Panc1 (cell line): ENCODE measurements at regions not wholly inside any gene's neighbourhood (a gene's known extent, or its start where the extent isn't known, plus 50 kb on each side); places are given as distances from the start of the nearest gene placed in this dataset.

Experiments
- POLR2AphosphoS5 ChIP-seq: IDR thresholded peaks from 2 replicates; pipeline ENCODE4 v1.6.1; 2012; ENCODE audit warnings: mild to moderate bottlenecking, low read depth, low read length, moderate library complexity
- SIN3A ChIP-seq: IDR thresholded peaks from 2 replicates; pipeline ENCODE4 v1.6.1; 2012; ENCODE audit warnings: low read depth, mild to moderate bottlenecking, low read length, moderate library complexity, borderline replicate concordance; ENCODE audit not compliant: insufficient read depth
- TF ChIP-seq, protein P1 (sequence below): fragments of 450-650 bp; IDR thresholded peaks from 2 replicates; pipeline ENCODE4 v1.5.1; 2017; ENCODE audit warnings: mild to moderate bottlenecking

DNA sequence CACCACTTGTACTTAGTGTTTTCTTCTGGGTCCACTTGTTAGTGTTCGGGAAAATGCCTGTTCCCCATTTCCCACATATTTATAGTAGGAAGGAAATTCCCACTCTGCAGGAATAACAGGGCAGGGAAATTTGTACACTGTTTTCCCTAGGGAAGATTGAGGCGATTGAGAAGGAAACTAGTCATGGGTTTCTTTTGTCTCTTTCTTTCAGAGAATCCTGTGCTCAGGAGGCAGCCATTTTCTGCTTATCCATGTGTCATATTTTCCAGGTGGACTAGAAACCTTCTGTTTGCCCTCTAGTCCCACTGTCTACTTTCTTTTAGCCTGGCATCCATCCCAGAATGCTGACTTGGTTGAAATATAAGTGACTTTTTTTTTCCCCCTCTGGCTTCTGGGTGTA is 299.1 kb upstream of the ANKRD50 start:
- TF ChIP-seq, protein P1, sequence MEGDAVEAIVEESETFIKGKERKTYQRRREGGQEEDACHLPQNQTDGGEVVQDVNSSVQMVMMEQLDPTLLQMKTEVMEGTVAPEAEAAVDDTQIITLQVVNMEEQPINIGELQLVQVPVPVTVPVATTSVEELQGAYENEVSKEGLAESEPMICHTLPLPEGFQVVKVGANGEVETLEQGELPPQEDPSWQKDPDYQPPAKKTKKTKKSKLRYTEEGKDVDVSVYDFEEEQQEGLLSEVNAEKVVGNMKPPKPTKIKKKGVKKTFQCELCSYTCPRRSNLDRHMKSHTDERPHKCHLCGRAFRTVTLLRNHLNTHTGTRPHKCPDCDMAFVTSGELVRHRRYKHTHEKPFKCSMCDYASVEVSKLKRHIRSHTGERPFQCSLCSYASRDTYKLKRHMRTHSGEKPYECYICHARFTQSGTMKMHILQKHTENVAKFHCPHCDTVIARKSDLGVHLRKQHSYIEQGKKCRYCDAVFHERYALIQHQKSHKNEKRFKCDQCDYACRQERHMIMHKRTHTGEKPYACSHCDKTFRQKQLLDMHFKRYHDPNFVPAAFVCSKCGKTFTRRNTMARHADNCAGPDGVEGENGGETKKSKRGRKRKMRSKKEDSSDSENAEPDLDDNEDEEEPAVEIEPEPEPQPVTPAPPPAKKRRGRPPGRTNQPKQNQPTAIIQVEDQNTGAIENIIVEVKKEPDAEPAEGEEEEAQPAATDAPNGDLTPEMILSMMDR: no peak
- TF ChIP-seq POLR2AphosphoS5 (no peak), SIN3A (no peak)
